Liver (tissue), 8 donors: ENCODE measurements at regions not wholly inside any gene's neighbourhood (a gene's known extent, or its start where the extent isn't known, plus 50 kb on each side); places are given as distances from the start of the nearest gene placed in this dataset.

Experiments used
- DNase-seq: peaks from one replicate; pipeline ENCODE4 v3.0.0-alpha.2; 2017; ENCODE audit warnings: low spot score
- H3K27ac ChIP-seq, 2 donors: one replicate each; pipeline ENCODE4 v1.7.0; 2013; ENCODE audit warnings: inconsistent platforms in 2 of 2, low read length in 2 of 2, control low read depth in 1 of 2, low read depth in 1 of 2, mild to moderate bottlenecking in 1 of 2
- H3K27me3 ChIP-seq, 4 donors: one replicate each; pipeline versions ENCODE4 v1.6.1 to v1.7.0; 2013; ENCODE audit warnings: low read length in 3 of 4, inconsistent platforms in 1 of 4, mild to moderate bottlenecking in 1 of 4, moderate library complexity in 1 of 4; ENCODE audit not compliant: control insufficient read depth in 4 of 4, insufficient read depth in 4 of 4
- H3K36me3 ChIP-seq, 4 donors: one replicate each; pipeline versions ENCODE4 v1.6.1 to v1.7.0; 2013; ENCODE audit warnings: low read length in 3 of 4, mild to moderate bottlenecking in 3 of 4, low read depth in 1 of 4, moderate library complexity in 1 of 4; ENCODE audit not compliant: control insufficient read depth in 4 of 4, insufficient read depth in 3 of 4
- H3K4me1 ChIP-seq, 4 donors: one replicate each; pipeline versions ENCODE4 v1.6.1 to v1.7.0; 2013; ENCODE audit warnings: low read length in 3 of 4, mild to moderate bottlenecking in 3 of 4, moderate library complexity in 1 of 4; ENCODE audit not compliant: control insufficient read depth in 4 of 4, insufficient read depth in 4 of 4
- H3K4me3 ChIP-seq, 3 donors: one replicate each; pipeline versions ENCODE4 v1.6.1 to v1.7.0; 2013; ENCODE audit warnings: low read length in 3 of 3, control low read depth in 1 of 3, low read depth in 1 of 3, mild to moderate bottlenecking in 1 of 3
- H3K9ac ChIP-seq, 2 donors: one replicate each; pipeline ENCODE4 v1.7.0; 2013; ENCODE audit warnings: low read length in 2 of 2, mild to moderate bottlenecking in 2 of 2, moderate library complexity in 2 of 2, control low read depth in 1 of 2, low read depth in 1 of 2
- H3K9me3 ChIP-seq, 4 donors: one replicate each; pipeline versions ENCODE4 v1.6.1 to v1.7.0; 2013; ENCODE audit warnings: low read length in 3 of 4; ENCODE audit not compliant: control insufficient read depth in 4 of 4
- ATF3 ChIP-seq: IDR thresholded peaks from 2 replicates; pipeline ENCODE4 v1.6.1; 2016; ENCODE audit warnings: antibody characterized with exemption
- CTCF ChIP-seq: fragments of 150-350 bp; IDR thresholded peaks from 2 replicates; pipeline ENCODE4 v1.5.1; 2017; ENCODE audit warnings: improper control_type of control experiment, low read depth, low read length; ENCODE audit not compliant: missing input control
- FOXA2 ChIP-seq: IDR thresholded peaks from 2 replicates; pipeline ENCODE4 v1.6.1; 2016; ENCODE audit warnings: antibody characterized with exemption
- GABPA ChIP-seq, 2 donors: IDR thresholded peaks in 1 of 2; conservative IDR thresholded peaks in 1 of 2; 2 replicates each; pipeline ENCODE4 v1.6.1; 2016; ENCODE audit warnings: antibody characterized with exemption in 2 of 2, mild to moderate bottlenecking in 1 of 2, moderate library complexity in 1 of 2
- JUND ChIP-seq, 2 donors: IDR thresholded peaks; 2 replicates each; pipeline ENCODE4 v1.6.1; 2016; ENCODE audit warnings: antibody characterized with exemption in 2 of 2
- NR2F2 ChIP-seq: IDR thresholded peaks from 2 replicates; pipeline ENCODE4 v1.6.1; 2016; ENCODE audit warnings: antibody characterized with exemption
- RAD21 ChIP-seq, 2 donors: IDR thresholded peaks; 2 replicates each; pipeline ENCODE4 v1.6.1; 2016; ENCODE audit warnings: antibody characterized with exemption in 2 of 2, mild to moderate bottlenecking in 2 of 2
- REST ChIP-seq: IDR thresholded peaks from 2 replicates; pipeline ENCODE4 v1.6.1; 2016; ENCODE audit warnings: antibody characterized with exemption, mild to moderate bottlenecking
- RXRA ChIP-seq, 2 donors: IDR thresholded peaks; 2 replicates each; pipeline ENCODE4 v1.6.1; 2017 to 2018; ENCODE audit warnings: antibody characterized with exemption in 2 of 2, mild to moderate bottlenecking in 1 of 2
- ZBTB33 ChIP-seq: IDR thresholded peaks from 2 replicates; pipeline ENCODE4 v1.6.1; 2016; ENCODE audit warnings: antibody characterized with exemption
- WGBS: extraction: QIAGEN DNeasy Blood & Tissue Kit; methylation state at CpG from one replicate; pipeline ENCODE4 v1.1.7; 2013; 5-methylcytosine and 5-hydroxymethylcytosine counted together
- donor health status: healthy.
- donor health status: healthy.
- donor health status: healthy.
- donor health status: healthy.
- donor health status: healthy.

GRCh38 chr2:164084066-164084465, 348.3 kb upstream of the FIGN start (continued):
- TF ChIP-seq ZBTB33 (no peak), RXRA (IDR thresholded peaks at IDR 0.05) (no peak), FOXA2 (no peak), CTCF (no peak), ATF3 (no peak)

GRCh38 chr2:164080486-164080885, 344.7 kb upstream of the FIGN start:
- Histone ChIP-seq H3K4me3 (no peak overlapping the region), H3K4me1 (no peaks in the 10 kb centered on the region), H3K27ac (no peak overlapping the region), H3K27me3 (peaks cover 0 to 6% (median 0%) of the 10 kb centered on the region in 4 donors), H3K36me3 (no peaks in the 10 kb centered on the region), H3K9ac (no peak overlapping the region), H3K9me3 (no peaks in the 10 kb centered on the region)
- TF ChIP-seq FOXA2, result no peak
- no peak for TF ChIP-seq NR2F2
- TF ChIP-seq RAD21 (IDR thresholded peaks at IDR 0.05), result no peak
- no peak for TF ChIP-seq ATF3
- no peak for TF ChIP-seq CTCF
- no peak for TF ChIP-seq GABPA (IDR thresholded peaks at IDR 0.05 in 1 of 2, conservative IDR thresholded peaks at IDR 0.05 in 1 of 2)
- no peak for TF ChIP-seq JUND (IDR thresholded peaks at IDR 0.05)
- no peak for TF ChIP-seq REST
- WGBS, result 84% methylated on average over 2 of the region's 2 CpGs
- DNase-seq, result no peak
